Neural cell (in vitro differentiated cells): ENCODE measurements at regions not wholly inside any gene's neighbourhood (a gene's known extent, or its start where the extent isn't known, plus 50 kb on each side); places are given as distances from the start of the nearest gene placed in this dataset.

Source experiments
- H2AFZ ChIP-seq: fragments of 200-600, 300-800 bp; sonication (generic), shearing (Covaris generic); 2 replicates; pipeline ENCODE4 v1.6.0; 2014; ENCODE audit warnings: low read depth, mild to moderate bottlenecking, antibody characterized with exemption, low read length, moderate library complexity
- H3F3A ChIP-seq: fragments of 200-600 bp; shearing (Covaris generic); 2 replicates; pipeline ENCODE4 v1.6.1; 2016; ENCODE audit warnings: mild to moderate bottlenecking, moderate library complexity, mixed read lengths, antibody characterized with exemption, low read length; ENCODE audit not compliant: insufficient read depth, poor library complexity, severe bottlenecking
- H3K27ac ChIP-seq: fragments of 200-600, 300-800 bp; sonication (generic), shearing (Covaris generic); 2 replicates; pipeline ENCODE4 v1.5.1; 2014; ENCODE audit warnings: mild to moderate bottlenecking, low read length, moderate library complexity
- H3K27me3 ChIP-seq: fragments of 300-800, 200-600 bp; sonication (generic), shearing (Covaris generic); 2 replicates; pipeline ENCODE4 v1.6.0; 2014; ENCODE audit warnings: mild to moderate bottlenecking, low read depth, low read length, moderate library complexity; ENCODE audit not compliant: insufficient read depth
- H3K36me3 ChIP-seq: fragments of 300-800, 200-600 bp; sonication (generic), shearing (Covaris generic); 2 replicates; pipeline ENCODE4 v1.5.1; 2014; ENCODE audit warnings: mild to moderate bottlenecking, antibody characterized with exemption, low read length, moderate library complexity; ENCODE audit not compliant: insufficient read depth
- H3K4me2 ChIP-seq: fragments of 300-800, 200-600 bp; sonication (generic), shearing (Covaris generic); 2 replicates; pipeline ENCODE4 v1.6.0; 2014; ENCODE audit warnings: mild to moderate bottlenecking, low read length
- H3K4me3 ChIP-seq: fragments of 300-800, 200-600 bp; sonication (generic), shearing (Covaris generic); 2 replicates; pipeline ENCODE4 v1.5.1; 2014; ENCODE audit warnings: mild to moderate bottlenecking, low read length, moderate library complexity
- H3K79me2 ChIP-seq: fragments of 200-600 bp; shearing (Covaris generic); replicated peaks from 2 replicates; pipeline ENCODE4 v1.6.0; 2014; ENCODE audit warnings: mild to moderate bottlenecking, low read length, moderate library complexity; ENCODE audit not compliant: insufficient read depth
- H3K9ac ChIP-seq: fragments of 300-800, 200-600 bp; sonication (generic), shearing (Covaris generic); 2 replicates; pipeline ENCODE4 v1.6.1; 2016; ENCODE audit warnings: mild to moderate bottlenecking, low read length, mixed read lengths
- H3K9me2 ChIP-seq: fragments of 200-600 bp; shearing (Covaris generic); 2 replicates; pipeline ENCODE4 v1.6.1; 2016; ENCODE audit warnings: mild to moderate bottlenecking, low read length, mixed read lengths; ENCODE audit not compliant: insufficient read depth
- H3K9me3 ChIP-seq: fragments of 200-600, 300-800 bp; sonication (generic), shearing (Covaris generic); 2 replicates; pipeline ENCODE4 v1.6.1; 2016; ENCODE audit warnings: mild to moderate bottlenecking, mixed run types, low read length, moderate library complexity, mixed read lengths
- H4K20me1 ChIP-seq: fragments of 200-600 bp; shearing (Covaris generic); 2 replicates; pipeline ENCODE4 v1.6.1; 2016; ENCODE audit warnings: mild to moderate bottlenecking, mixed run types; ENCODE audit not compliant: insufficient read depth
- CTCF ChIP-seq: fragments of 450-650 bp; IDR thresholded peaks from 2 replicates; pipeline ENCODE4 v1.5.1; 2014; ENCODE audit warnings: antibody characterized with exemption, mild to moderate bottlenecking, moderate library complexity; ENCODE audit not compliant: poor library complexity, severe bottlenecking
- EP300 ChIP-seq: fragments of 450-650 bp; conservative IDR thresholded peaks from 2 replicates; pipeline ENCODE4 v1.6.1; 2014; ENCODE audit warnings: antibody characterized with exemption, mild to moderate bottlenecking, moderate library complexity; ENCODE audit not compliant: poor library complexity, severe bottlenecking
- EZH2 ChIP-seq: fragments of 200-600, 300-800 bp; shearing (Covaris generic), sonication (generic); IDR thresholded peaks from 2 replicates; pipeline ENCODE4 v1.6.1; 2014; ENCODE audit warnings: antibody characterized with exemption, low read length, borderline replicate concordance, mild to moderate bottlenecking; ENCODE audit not compliant: insufficient read depth, poor library complexity, severe bottlenecking
- MXI1 ChIP-seq: fragments of 450-650 bp; conservative IDR thresholded peaks from 2 replicates; pipeline ENCODE4 v1.6.1; 2014; ENCODE audit warnings: antibody characterized with exemption, mild to moderate bottlenecking; ENCODE audit not compliant: poor library complexity, severe bottlenecking
- POLR2AphosphoS5 ChIP-seq: IDR thresholded peaks from 2 replicates; pipeline ENCODE4 v1.6.1; 2012
- RAD21 ChIP-seq: fragments of 450-650 bp; conservative IDR thresholded peaks from 2 replicates; pipeline ENCODE4 v1.6.1; 2014; ENCODE audit warnings: antibody characterized with exemption, mild to moderate bottlenecking, moderate library complexity
- REST ChIP-seq: IDR thresholded peaks from 2 replicates; pipeline ENCODE4 v1.6.1; 2012; ENCODE audit warnings: borderline replicate concordance
- SMC3 ChIP-seq: fragments of 450-650 bp; conservative IDR thresholded peaks from 2 replicates; pipeline ENCODE4 v1.6.1; 2014; ENCODE audit warnings: antibody characterized with exemption, mild to moderate bottlenecking, moderate library complexity; ENCODE audit not compliant: poor library complexity
- TAF1 ChIP-seq: IDR thresholded peaks from 2 replicates; pipeline ENCODE4 v1.6.1; 2012; ENCODE audit warnings: low read depth

GRCh38 chr2:18005411-18005810, 126.9 kb downstream of the KCNS3 start:
- TF ChIP-seq TAF1 (no peak), CTCF (no peak), SMC3 (no peak), EZH2 (no peak), MXI1 (no peak), POLR2AphosphoS5 (no peak), RAD21 (no peak), EP300 (no peak), REST (no peak)
- Histone ChIP-seq H2AFZ (no peak overlapping the region), H3K9me3 (no peaks in the 10 kb centered on the region), H3K9ac (no peak overlapping the region), H3K4me2 (no peak overlapping the region), H3K4me3 (no peak overlapping the region), H4K20me1 (no peaks in the 10 kb centered on the region), H3K9me2 (no peaks in the 10 kb centered on the region), H3K27ac (no peak overlapping the region), H3F3A (no peaks in the 10 kb centered on the region), H3K36me3 (no peaks in the 10 kb centered on the region), H3K27me3 (no peaks in the 10 kb centered on the region), H3K79me2 (no peaks in the 10 kb centered on the region)

GRCh38 chr2:18001671-18002070, 123.2 kb downstream of the KCNS3 start:
- Histone ChIP-seq H3K79me2 (no peaks in the 10 kb centered on the region), H3F3A (no peaks in the 10 kb centered on the region), H3K9me3 (no peaks in the 10 kb centered on the region), H3K36me3 (no peaks in the 10 kb centered on the region), H3K4me3 (no peak overlapping the region), H3K9me2 (no peaks in the 10 kb centered on the region), H4K20me1 (no peaks in the 10 kb centered on the region), H3K27ac (no peak overlapping the region), H3K4me2 (no peak overlapping the region), H3K9ac (no peak overlapping the region), H3K27me3 (no peaks in the 10 kb centered on the region), H2AFZ (no peak overlapping the region)
- no peak for TF ChIP-seq REST
- TF ChIP-seq POLR2AphosphoS5, result no peak
- TF ChIP-seq SMC3, result no peak
- TF ChIP-seq RAD21, result no peak
- TF ChIP-seq EZH2, result no peak
